Breast epithelium (tissue), 4 donors: ENCODE measurements at regions not wholly inside any gene's neighbourhood (a gene's known extent, or its start where the extent isn't known, plus 50 kb on each side); places are given as distances from the start of the nearest gene placed in this dataset.

Source experiments
- DNase-seq, 2 donors: peaks; one replicate each; pipeline ENCODE4 v3.0.0-alpha.2; 2019; ENCODE audit warnings: low spot score in 2 of 2
- H3K27ac ChIP-seq, 2 donors: fragments of 200-600 bp; sonication (generic) in 1 of 2; one replicate each; pipeline ENCODE4 v1.5.1; 2016 to 2019; ENCODE audit warnings: mild to moderate bottlenecking in 1 of 2
- H3K27me3 ChIP-seq, 2 donors: fragments of 200-600 bp; sonication (generic) in 1 of 2; one replicate each; pipeline versions ENCODE4 v1.5.1 to v1.6.0; 2017 to 2019; ENCODE audit warnings: control low read depth in 1 of 2, mild to moderate bottlenecking in 1 of 2
- H3K36me3 ChIP-seq: fragments of 200-600 bp; one replicate; pipeline ENCODE4 v1.5.1; 2019
- H3K4me1 ChIP-seq, 2 donors: fragments of 200-600 bp; sonication (generic); one replicate each; pipeline ENCODE4 v1.5.1; 2016 to 2019; ENCODE audit warnings: control low read depth in 1 of 2
- H3K4me3 ChIP-seq, 3 donors: fragments of 200-600 bp; sonication (generic); 1 replicate in 2 of 3; 2 replicates in 1 of 3; pipeline ENCODE4 v1.5.1; 2016 to 2019; ENCODE audit warnings: mild to moderate bottlenecking in 3 of 3, moderate library complexity in 2 of 3
- H3K9me3 ChIP-seq, 2 donors: fragments of 200-600 bp; sonication (generic) in 1 of 2; one replicate each; pipeline ENCODE4 v1.5.1; 2016 to 2019; ENCODE audit warnings: control low read depth in 1 of 2
- CTCF ChIP-seq, 3 donors: fragments of 450-650 bp; IDR thresholded peaks; one replicate each; pipeline ENCODE4 v1.5.1; 2016 to 2017; ENCODE audit warnings: antibody characterized with exemption in 3 of 3, mild to moderate bottlenecking in 3 of 3, moderate library complexity in 3 of 3
- POLR2A ChIP-seq: fragments of 450-650 bp; IDR thresholded peaks from one replicate; pipeline ENCODE4 v1.6.1; 2016; ENCODE audit warnings: antibody characterized with exemption, mild to moderate bottlenecking, moderate library complexity
- POLR2AphosphoS5 ChIP-seq, 3 donors: sonication (generic); formaldehyde crosslinking; IDR thresholded peaks; one replicate each; pipeline ENCODE4 v1.6.1; 2017; ENCODE audit warnings: antibody characterized with exemption in 3 of 3
- intact Hi-C: fragments of 100-400 bp; cut with DNase I; formaldehyde crosslinking; loops from one replicate; pipeline ENCODE4 v1.15.1; 2023; ENCODE audit warnings: low total_unique reads

GRCh38 chr10:123398180-123398591 is 244.0 kb downstream of the BUB3 start:
- no peak for DNase-seq
- intact Hi-C loops, result loop anchor here (10.0 kb wide), 1 partner anchor 1057 kb away; the partner anchor contains the start of gene NKX1-2
- TF ChIP-seq CTCF (IDR thresholded peaks at IDR 0.05) (no peak), POLR2AphosphoS5 (IDR thresholded peaks at IDR 0.05) (no peak), POLR2A (no peak)
- H3K4me1 ChIP-seq, result no peaks in the 10 kb centered on the region
- H3K4me3 ChIP-seq, result no peak overlapping the region
- H3K36me3 ChIP-seq, result no peaks in the 10 kb centered on the region
- no peaks in the 10 kb centered on the region for H3K27me3 ChIP-seq
- H3K9me3 ChIP-seq, result peaks cover 6 to 9% of the 10 kb centered on the region in 2 donors
- H3K27ac ChIP-seq, result no peak overlapping the region

- no peak overlapping the region for H3K4me3 ChIP-seq
- TF ChIP-seq CTCF (IDR thresholded peaks at IDR 0.05) (no peak), POLR2A (no peak), POLR2AphosphoS5 (IDR thresholded peaks at IDR 0.05) (no peak)
- intact Hi-C loops, result loop anchor here (10.0 kb wide), 1 partner anchor 1056 kb away; the partner anchor contains the start of gene NKX1-2
- H3K9me3 ChIP-seq, result peaks cover 6 to 13% of the 10 kb centered on the region in 2 donors
- no peak for DNase-seq
- no peaks in the 10 kb centered on the region for H3K36me3 ChIP-seq
- no peaks in the 10 kb centered on the region for H3K27me3 ChIP-seq
- H3K4me1 ChIP-seq, result no peaks in the 10 kb centered on the region
- no peak overlapping the region for H3K27ac ChIP-seq
Observed at GRCh38 chr10:123398756-123399155, 244.6 kb downstream of the BUB3 start.

GRCh38 chr10:123399276-123399839 is 245.2 kb downstream of the BUB3 start:
- TF ChIP-seq CTCF (IDR thresholded peaks at IDR 0.05) (no peak), POLR2AphosphoS5 (IDR thresholded peaks at IDR 0.05) (no peak), POLR2A (no peak)
- Histone ChIP-seq H3K27ac (no peak overlapping the region), H3K36me3 (no peaks in the 10 kb centered on the region), H3K4me1 (no peaks in the 10 kb centered on the region), H3K9me3 (peaks cover 6 to 19% of the 10 kb centered on the region in 2 donors), H3K27me3 (no peaks in the 10 kb centered on the region), H3K4me3 (no peak overlapping the region)
- DNase-seq, result no peak
- intact Hi-C loops, result loop anchor here (10.0 kb wide), 1 partner anchor 1055 kb away; the partner anchor contains the start of gene NKX1-2

- Histone ChIP-seq H3K27ac (no peak overlapping the region), H3K4me1 (no peaks in the 10 kb centered on the region), H3K36me3 (no peaks in the 10 kb centered on the region), H3K4me3 (no peak overlapping the region), H3K9me3 (peaks cover 0 to 20% of the 10 kb centered on the region in 2 donors), H3K27me3 (no peaks in the 10 kb centered on the region)
- TF ChIP-seq CTCF (IDR thresholded peaks at IDR 0.05), result no peak
- TF ChIP-seq POLR2AphosphoS5 (IDR thresholded peaks at IDR 0.05), result no peak
- no peak for TF ChIP-seq POLR2A
- no peak for DNase-seq
- intact Hi-C loops, result no loop called here
Observed at GRCh38 chr10:123402021-123402420, 247.8 kb downstream of the BUB3 start.

- H3K36me3 ChIP-seq, result no peaks in the 10 kb centered on the region
- peaks cover 0 to 20% of the 10 kb centered on the region in 2 donors for H3K9me3 ChIP-seq
- H3K27ac ChIP-seq, result no peak overlapping the region
- H3K4me3 ChIP-seq, result no peak overlapping the region
- DNase-seq, result no peak
- no peak for TF ChIP-seq POLR2AphosphoS5 (IDR thresholded peaks at IDR 0.05)
- TF ChIP-seq POLR2A, result no peak
- TF ChIP-seq CTCF (IDR thresholded peaks at IDR 0.05), result no peak
- intact Hi-C loops, result no loop called here
- H3K27me3 ChIP-seq, result no peaks in the 10 kb centered on the region
- no peaks in the 10 kb centered on the region for H3K4me1 ChIP-seq
Observed at GRCh38 chr10:123402656-123403055, 248.5 kb downstream of the BUB3 start.
